PC-9 (cell line): ENCODE measurements at regions not wholly inside any gene's neighbourhood (a gene's known extent, or its start where the extent isn't known, plus 50 kb on each side); places are given as distances from the start of the nearest gene placed in this dataset.

Experiments used
- EZH2 ChIP-seq: fragments of 200-600 bp; sonication (generic); IDR thresholded peaks from 2 replicates; pipeline ENCODE4 v1.8.0; 2017; ENCODE audit warnings: antibody characterized with exemption, low read depth
- TF ChIP-seq, protein P1 (sequence below): fragments of 200-600 bp; sonication (generic); conservative IDR thresholded peaks from 2 replicates; pipeline ENCODE4 v1.6.1; 2017; ENCODE audit warnings: mixed run types, antibody characterized with exemption, mild to moderate bottlenecking, moderate library complexity

DNA sequence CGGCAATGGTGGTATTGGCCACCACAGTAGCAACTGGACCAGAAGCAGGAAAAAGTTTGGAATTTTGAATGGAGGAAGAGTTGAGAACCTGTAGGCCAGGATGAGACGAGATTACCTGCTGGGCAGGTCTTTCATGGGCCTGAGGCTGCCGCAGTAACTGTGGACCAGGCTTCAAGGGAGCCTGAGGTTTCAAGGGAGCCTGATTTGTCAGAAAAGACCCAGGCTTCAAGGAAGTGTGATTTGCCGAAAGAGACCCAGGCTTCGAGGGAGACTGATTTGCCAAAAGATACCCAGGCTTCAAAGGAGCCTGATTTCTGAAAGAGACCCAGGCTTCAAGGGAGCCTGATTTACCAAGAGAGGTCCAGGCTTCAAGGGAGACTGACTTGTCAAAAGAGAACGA, 66.6 kb upstream of the ARL4D start:
- TF ChIP-seq, protein P1, sequence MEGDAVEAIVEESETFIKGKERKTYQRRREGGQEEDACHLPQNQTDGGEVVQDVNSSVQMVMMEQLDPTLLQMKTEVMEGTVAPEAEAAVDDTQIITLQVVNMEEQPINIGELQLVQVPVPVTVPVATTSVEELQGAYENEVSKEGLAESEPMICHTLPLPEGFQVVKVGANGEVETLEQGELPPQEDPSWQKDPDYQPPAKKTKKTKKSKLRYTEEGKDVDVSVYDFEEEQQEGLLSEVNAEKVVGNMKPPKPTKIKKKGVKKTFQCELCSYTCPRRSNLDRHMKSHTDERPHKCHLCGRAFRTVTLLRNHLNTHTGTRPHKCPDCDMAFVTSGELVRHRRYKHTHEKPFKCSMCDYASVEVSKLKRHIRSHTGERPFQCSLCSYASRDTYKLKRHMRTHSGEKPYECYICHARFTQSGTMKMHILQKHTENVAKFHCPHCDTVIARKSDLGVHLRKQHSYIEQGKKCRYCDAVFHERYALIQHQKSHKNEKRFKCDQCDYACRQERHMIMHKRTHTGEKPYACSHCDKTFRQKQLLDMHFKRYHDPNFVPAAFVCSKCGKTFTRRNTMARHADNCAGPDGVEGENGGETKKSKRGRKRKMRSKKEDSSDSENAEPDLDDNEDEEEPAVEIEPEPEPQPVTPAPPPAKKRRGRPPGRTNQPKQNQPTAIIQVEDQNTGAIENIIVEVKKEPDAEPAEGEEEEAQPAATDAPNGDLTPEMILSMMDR = no peak
- no peak for TF ChIP-seq EZH2
